ENCODE measurements at regions not wholly inside any gene's neighbourhood (a gene's known extent, or its start where the extent isn't known, plus 50 kb on each side); places are given as distances from the start of the nearest gene placed in this dataset.

DNA sequence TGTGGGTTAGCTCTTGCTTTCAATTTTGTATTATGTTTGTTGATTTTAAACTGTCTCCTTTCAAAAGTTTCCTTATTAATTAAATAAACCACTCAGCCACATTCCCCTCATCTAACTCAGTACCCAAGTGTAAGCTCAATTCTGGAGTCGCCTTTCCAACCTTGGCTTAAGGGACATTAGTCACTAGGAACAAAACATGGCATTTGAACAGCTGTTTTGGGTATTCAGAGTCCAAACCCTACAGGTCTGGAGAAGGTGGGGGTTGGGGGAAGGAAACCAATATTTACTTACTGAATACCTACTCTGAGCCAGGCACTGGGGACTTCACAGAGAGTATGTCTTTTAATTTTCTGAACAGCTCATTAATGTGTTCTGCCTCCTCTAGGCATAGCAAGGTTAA lies 117.2 kb upstream of the JUN start:
- no peaks in the 10 kb centered on the region for H3K36me3 ChIP-seq (replicated peaks; ENCODE audit: insufficient read depth, low read depth)
- TF ChIP-seq, protein P1, sequence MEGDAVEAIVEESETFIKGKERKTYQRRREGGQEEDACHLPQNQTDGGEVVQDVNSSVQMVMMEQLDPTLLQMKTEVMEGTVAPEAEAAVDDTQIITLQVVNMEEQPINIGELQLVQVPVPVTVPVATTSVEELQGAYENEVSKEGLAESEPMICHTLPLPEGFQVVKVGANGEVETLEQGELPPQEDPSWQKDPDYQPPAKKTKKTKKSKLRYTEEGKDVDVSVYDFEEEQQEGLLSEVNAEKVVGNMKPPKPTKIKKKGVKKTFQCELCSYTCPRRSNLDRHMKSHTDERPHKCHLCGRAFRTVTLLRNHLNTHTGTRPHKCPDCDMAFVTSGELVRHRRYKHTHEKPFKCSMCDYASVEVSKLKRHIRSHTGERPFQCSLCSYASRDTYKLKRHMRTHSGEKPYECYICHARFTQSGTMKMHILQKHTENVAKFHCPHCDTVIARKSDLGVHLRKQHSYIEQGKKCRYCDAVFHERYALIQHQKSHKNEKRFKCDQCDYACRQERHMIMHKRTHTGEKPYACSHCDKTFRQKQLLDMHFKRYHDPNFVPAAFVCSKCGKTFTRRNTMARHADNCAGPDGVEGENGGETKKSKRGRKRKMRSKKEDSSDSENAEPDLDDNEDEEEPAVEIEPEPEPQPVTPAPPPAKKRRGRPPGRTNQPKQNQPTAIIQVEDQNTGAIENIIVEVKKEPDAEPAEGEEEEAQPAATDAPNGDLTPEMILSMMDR (IDR thresholded peaks at IDR 0.05; ENCODE audit: poor library complexity): no peak
- no peak for TF ChIP-seq EZH2phosphoT487 (IDR thresholded peaks at IDR 0.05; ENCODE audit: low read depth, severe bottlenecking, unreplicated experiment)
- TF ChIP-seq EZH2 (IDR thresholded peaks at IDR 0.05; ENCODE audit: borderline replicate concordance): no peak
- peaks cover 58% of the 10 kb centered on the region for H3K4me1 ChIP-seq (ENCODE audit: insufficient read depth)
- H3K9me2 ChIP-seq (replicated peaks; ENCODE audit: insufficient read depth): no peaks in the 10 kb centered on the region
- H4K20me1 ChIP-seq (ENCODE audit: insufficient read depth, poor library complexity, severe bottlenecking): no peaks in the 10 kb centered on the region
- H3K79me2 ChIP-seq: no peaks in the 10 kb centered on the region
- no peak overlapping the region for H3K4me3 ChIP-seq
- no peak overlapping the region for H2AFZ ChIP-seq
- no peaks in the 10 kb centered on the region for H3K27me3 ChIP-seq
- no peak for DNase-seq (ENCODE audit: low spot score)
- no peaks in the 10 kb centered on the region for H3K9me3 ChIP-seq (ENCODE audit: low read depth)
- H3K27ac ChIP-seq: peak overlapping the region; percentile 92
- H3K4me2 ChIP-seq: no peak overlapping the region
- 96% methylated on average over 1 of the region's 1 CpG for WGBS (ENCODE audit: low lambda C conversion rate, missing lambda C conversion rate)

DNA sequence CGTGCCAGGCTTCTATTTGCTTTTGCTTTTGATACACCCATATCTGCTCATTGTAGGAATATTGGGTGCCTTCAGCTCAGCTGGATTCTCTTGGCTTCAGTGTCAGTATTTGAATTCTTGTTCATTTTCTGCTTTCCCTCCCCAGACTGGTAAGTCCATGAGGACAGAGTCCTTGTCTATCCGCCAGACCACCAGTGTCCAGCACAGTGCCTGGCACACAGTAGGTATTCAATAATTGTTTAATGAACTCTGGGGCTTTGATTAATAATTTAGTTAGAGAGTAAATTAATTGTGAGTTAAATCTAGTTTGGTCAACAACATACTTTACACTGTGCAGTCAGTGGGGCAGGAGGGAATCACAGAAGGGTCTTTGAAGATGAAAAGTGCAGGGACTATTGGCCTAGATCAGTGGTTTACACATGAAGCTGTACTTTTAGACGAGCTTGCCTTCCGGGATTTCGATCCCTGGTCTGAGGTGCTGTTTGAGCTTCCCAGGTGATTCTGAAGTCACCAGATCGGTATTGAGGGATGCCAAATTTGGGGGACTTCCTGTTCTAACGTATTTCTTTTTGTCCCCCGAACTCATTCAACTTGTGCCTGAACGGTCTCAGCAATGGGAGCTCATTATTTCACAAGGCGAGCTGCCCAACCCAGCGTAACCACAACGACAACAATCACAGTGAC lies 119.1 kb upstream of the JUN start:
- peaks cover 40% of the 10 kb centered on the region for H3K4me1 ChIP-seq (ENCODE audit: insufficient read depth)
- no peak overlapping the region for H3K4me3 ChIP-seq
- peak overlapping the region; percentile 46 for H2AFZ ChIP-seq
- no peaks in the 10 kb centered on the region for H4K20me1 ChIP-seq (ENCODE audit: insufficient read depth, poor library complexity, severe bottlenecking)
- peak overlapping the region; percentile 76 for H3K4me2 ChIP-seq
- H3K27me3 ChIP-seq: no peaks in the 10 kb centered on the region
- H3K9me3 ChIP-seq (ENCODE audit: low read depth): no peaks in the 10 kb centered on the region
- H3K79me2 ChIP-seq: no peaks in the 10 kb centered on the region
- no peaks in the 10 kb centered on the region for H3K9me2 ChIP-seq (replicated peaks; ENCODE audit: insufficient read depth)
- H3K27ac ChIP-seq: peak overlapping the region; percentile 95
- DNase-seq (ENCODE audit: low spot score): no peak
- no peak for TF ChIP-seq EZH2 (IDR thresholded peaks at IDR 0.05; ENCODE audit: borderline replicate concordance)
- TF ChIP-seq, protein P1 (IDR thresholded peaks at IDR 0.05; ENCODE audit: poor library complexity): no peak
- no peak for TF ChIP-seq EZH2phosphoT487 (IDR thresholded peaks at IDR 0.05; ENCODE audit: low read depth, severe bottlenecking, unreplicated experiment)
- WGBS (ENCODE audit: low lambda C conversion rate, missing lambda C conversion rate): 59% methylated on average over 12 of the region's 12 CpGs
- H3K36me3 ChIP-seq (replicated peaks; ENCODE audit: insufficient read depth, low read depth): no peaks in the 10 kb centered on the region

DNA sequence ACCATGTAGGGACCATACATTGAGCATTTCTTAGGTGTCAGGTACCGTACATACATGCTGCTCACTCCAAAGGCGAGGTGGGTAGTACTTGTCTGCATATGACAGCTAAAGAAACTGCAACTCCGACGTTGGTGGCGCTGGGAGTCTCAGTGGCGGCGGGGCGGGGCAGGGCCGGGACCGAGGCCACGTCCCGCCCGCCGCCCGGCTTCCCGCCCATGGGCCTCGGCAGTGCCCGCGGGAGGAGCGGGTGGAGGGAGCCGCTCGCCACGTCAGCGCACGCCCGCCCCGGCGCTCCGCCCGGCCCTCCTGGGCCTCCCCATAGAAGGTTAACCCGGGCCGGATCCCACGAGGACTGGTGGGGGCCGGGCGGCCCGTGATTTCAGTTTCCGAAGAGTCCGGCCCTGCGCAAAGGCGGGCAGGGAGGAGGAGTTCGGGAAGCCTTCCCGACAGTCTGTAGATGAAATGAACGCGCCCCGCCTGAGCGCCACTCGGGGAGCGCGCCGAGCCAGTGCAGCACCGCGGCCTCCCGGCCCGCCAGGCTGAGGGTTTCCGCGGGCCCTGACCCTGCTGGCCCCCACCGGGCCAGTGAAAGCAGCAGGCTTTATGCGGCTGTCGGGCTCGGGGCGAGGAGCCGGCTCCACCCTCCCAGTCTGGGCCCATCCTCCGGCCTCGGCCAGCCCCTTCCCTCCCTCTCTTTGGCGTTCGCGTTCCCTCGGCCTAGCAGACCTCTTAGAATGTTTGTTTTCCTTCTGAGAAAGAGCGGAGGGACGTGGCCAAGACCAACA lies 119.9 kb upstream of the JUN start:
- H3K9me2 ChIP-seq (replicated peaks; ENCODE audit: insufficient read depth): no peaks in the 10 kb centered on the region
- no peaks in the 10 kb centered on the region for H3K79me2 ChIP-seq
- H3K36me3 ChIP-seq (replicated peaks; ENCODE audit: insufficient read depth, low read depth): no peaks in the 10 kb centered on the region
- H4K20me1 ChIP-seq (ENCODE audit: insufficient read depth, poor library complexity, severe bottlenecking): no peaks in the 10 kb centered on the region
- no peaks in the 10 kb centered on the region for H3K9me3 ChIP-seq (ENCODE audit: low read depth)
- no peaks in the 10 kb centered on the region for H3K27me3 ChIP-seq
- peak overlapping the region; percentile 2 for H3K4me3 ChIP-seq
- peak overlapping the region; percentile 76 for H3K4me2 ChIP-seq
- peak; percentile 95 for DNase-seq (ENCODE audit: low spot score)
- peak overlapping the region; percentile 95 for H3K27ac ChIP-seq
- peaks cover 33% of the 10 kb centered on the region for H3K4me1 ChIP-seq (ENCODE audit: insufficient read depth)
- WGBS (ENCODE audit: low lambda C conversion rate, missing lambda C conversion rate): 4% methylated on average over 40 of the region's 70 CpGs
- H2AFZ ChIP-seq: peak overlapping the region; percentile 46
- TF ChIP-seq EZH2phosphoT487 (IDR thresholded peaks at IDR 0.05; ENCODE audit: low read depth, severe bottlenecking, unreplicated experiment) (no peak), EZH2 (IDR thresholded peaks at IDR 0.05; ENCODE audit: borderline replicate concordance) (no peak)
- TF ChIP-seq, protein P1 (IDR thresholded peaks at IDR 0.05; ENCODE audit: poor library complexity): no peak

All from hepatocyte (in vitro differentiated cells).